Muscle layer of duodenum (tissue), 2 donors: ENCODE measurements at regions not wholly inside any gene's neighbourhood (a gene's known extent, or its start where the extent isn't known, plus 50 kb on each side); places are given as distances from the start of the nearest gene placed in this dataset.

Experiments
- H3K27ac ChIP-seq: one replicate; pipeline ENCODE4 v1.7.0; 2013; ENCODE audit warnings: mild to moderate bottlenecking, low read length
- H3K27me3 ChIP-seq: one replicate; pipeline ENCODE4 v1.7.0; 2013; ENCODE audit warnings: low read depth, mild to moderate bottlenecking, control low read depth, low read length
- H3K36me3 ChIP-seq, 2 donors: one replicate each; pipeline ENCODE4 v1.7.0; 2013; ENCODE audit warnings: low read length in 2 of 2, control low read depth in 1 of 2, mild to moderate bottlenecking in 1 of 2; ENCODE audit not compliant: insufficient read depth in 2 of 2, control insufficient read depth in 1 of 2
- H3K4me1 ChIP-seq, 2 donors: one replicate each; pipeline ENCODE4 v1.7.0; 2013; ENCODE audit warnings: low read length in 2 of 2, mild to moderate bottlenecking in 2 of 2, control low read depth in 1 of 2, moderate library complexity in 1 of 2; ENCODE audit not compliant: insufficient read depth in 2 of 2, control insufficient read depth in 1 of 2
- H3K4me3 ChIP-seq, 2 donors: one replicate each; pipeline ENCODE4 v1.7.0; 2013; ENCODE audit warnings: low read length in 2 of 2, low read depth in 1 of 2, mild to moderate bottlenecking in 1 of 2
- H3K9me3 ChIP-seq, 2 donors: one replicate each; pipeline ENCODE4 v1.7.0; 2013; ENCODE audit warnings: low read length in 2 of 2, control low read depth in 1 of 2, mild to moderate bottlenecking in 1 of 2; ENCODE audit not compliant: control insufficient read depth in 1 of 2
- donor health status: healthy.

- H3K4me3 ChIP-seq: no peak overlapping the region
- no peaks in the 10 kb centered on the region for H3K9me3 ChIP-seq
- H3K4me1 ChIP-seq: no peaks in the 10 kb centered on the region
- no peak overlapping the region for H3K27ac ChIP-seq
- no peaks in the 10 kb centered on the region for H3K36me3 ChIP-seq
- H3K27me3 ChIP-seq: no peaks in the 10 kb centered on the region
These were observed 705.8 kb downstream of the C12orf50 start for GRCh38 chr12:87323369-87323768.

- Histone ChIP-seq H3K36me3 (no peaks in the 10 kb centered on the region), H3K9me3 (no peaks in the 10 kb centered on the region), H3K27ac (no peak overlapping the region), H3K4me1 (no peaks in the 10 kb centered on the region), H3K4me3 (no peak overlapping the region), H3K27me3 (no peaks in the 10 kb centered on the region)
These were observed 708.5 kb downstream of the C12orf50 start for GRCh38 chr12:87320724-87321123.

GRCh38 chr12:87317302-87317701, 711.9 kb downstream of the C12orf50 start:
- Histone ChIP-seq H3K27me3 (no peaks in the 10 kb centered on the region), H3K4me1 (no peaks in the 10 kb centered on the region), H3K9me3 (no peaks in the 10 kb centered on the region), H3K27ac (no peak overlapping the region), H3K4me3 (no peak overlapping the region), H3K36me3 (no peaks in the 10 kb centered on the region)

GRCh38 chr12:87311206-87311605, 718.0 kb downstream of the C12orf50 start:
- Histone ChIP-seq H3K4me3 (no peak overlapping the region), H3K36me3 (no peaks in the 10 kb centered on the region), H3K4me1 (no peaks in the 10 kb centered on the region), H3K27ac (no peak overlapping the region), H3K27me3 (no peaks in the 10 kb centered on the region), H3K9me3 (no peaks in the 10 kb centered on the region)

DNA sequence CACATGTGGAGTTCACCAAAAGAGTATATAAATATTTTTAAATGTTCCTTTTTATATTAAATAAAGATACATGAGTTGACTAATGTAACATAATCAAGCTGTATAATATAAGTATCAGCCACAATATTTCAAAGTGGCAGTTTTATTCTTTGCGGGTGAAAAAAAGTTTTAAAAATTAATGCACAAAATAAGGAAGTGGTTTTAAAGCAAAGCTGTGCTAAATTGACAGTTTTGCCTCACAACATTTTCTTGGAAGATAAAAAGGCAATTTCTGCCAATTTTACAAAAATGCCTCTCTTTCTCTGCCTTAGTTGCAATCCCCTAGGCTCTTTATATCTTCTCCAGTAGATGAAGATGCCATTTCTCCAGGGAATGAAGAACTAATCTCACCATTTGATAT, 719.1 kb downstream of the C12orf50 start:
- no peak overlapping the region for H3K27ac ChIP-seq

DNA sequence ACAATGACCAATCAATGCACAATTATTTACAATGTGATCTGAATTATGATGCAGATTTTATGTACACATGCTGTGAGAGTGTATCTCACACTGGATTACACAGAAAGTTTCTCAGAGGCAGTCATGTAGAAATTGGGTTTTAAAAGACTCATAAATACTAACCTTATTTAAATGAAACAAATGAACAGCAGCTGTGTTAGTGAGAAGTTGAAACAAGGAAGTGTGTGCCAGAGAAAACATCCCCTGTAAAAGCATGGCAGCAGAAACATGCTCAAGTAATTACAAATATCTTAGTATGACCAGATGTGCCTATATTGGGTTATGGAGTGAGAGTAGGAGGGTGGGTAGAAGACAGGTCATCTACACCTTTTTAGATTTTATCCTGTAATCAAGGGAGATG, 723.7 kb downstream of the C12orf50 start:
- no peaks in the 10 kb centered on the region for H3K4me1 ChIP-seq
- no peak overlapping the region for H3K4me3 ChIP-seq
- no peaks in the 10 kb centered on the region for H3K36me3 ChIP-seq
- H3K27ac ChIP-seq: no peak overlapping the region
- no peaks in the 10 kb centered on the region for H3K27me3 ChIP-seq
- H3K9me3 ChIP-seq: no peaks in the 10 kb centered on the region

More for the DNA sequence above, 719.1 kb downstream of the C12orf50 start:
- Histone ChIP-seq H3K4me1 (no peaks in the 10 kb centered on the region), H3K9me3 (no peaks in the 10 kb centered on the region), H3K27me3 (no peaks in the 10 kb centered on the region), H3K4me3 (no peak overlapping the region), H3K36me3 (no peaks in the 10 kb centered on the region)

DNA sequence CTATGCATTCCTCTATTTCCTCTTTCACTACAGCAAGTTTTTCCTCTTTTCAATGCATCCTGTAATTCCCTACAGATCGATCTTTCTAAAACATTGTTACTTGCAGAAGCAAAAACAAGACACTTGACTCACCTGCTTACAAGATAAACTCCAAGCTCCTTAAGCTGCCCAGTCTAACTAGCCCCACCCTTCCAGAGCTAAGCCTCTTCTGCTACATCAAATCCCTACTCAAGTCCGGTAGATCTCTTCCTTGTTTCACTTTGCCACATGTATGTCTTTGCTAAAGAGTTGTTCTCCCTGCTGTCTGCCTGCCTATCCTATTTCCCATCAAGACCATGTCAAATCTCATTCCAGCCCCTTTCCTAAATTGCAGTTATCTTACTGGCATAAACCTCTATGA, 724.8 kb downstream of the C12orf50 start:
- Histone ChIP-seq H3K27ac (no peak overlapping the region), H3K36me3 (no peaks in the 10 kb centered on the region), H3K9me3 (no peaks in the 10 kb centered on the region), H3K4me3 (no peak overlapping the region), H3K27me3 (no peaks in the 10 kb centered on the region), H3K4me1 (no peaks in the 10 kb centered on the region)

GRCh38 chr12:87303396-87304012, 725.7 kb downstream of the C12orf50 start:
- H3K27me3 ChIP-seq: no peaks in the 10 kb centered on the region
- no peaks in the 10 kb centered on the region for H3K36me3 ChIP-seq
- no peak overlapping the region for H3K27ac ChIP-seq
- H3K4me3 ChIP-seq: no peak overlapping the region
- no peaks in the 10 kb centered on the region for H3K9me3 ChIP-seq
- no peaks in the 10 kb centered on the region for H3K4me1 ChIP-seq

DNA sequence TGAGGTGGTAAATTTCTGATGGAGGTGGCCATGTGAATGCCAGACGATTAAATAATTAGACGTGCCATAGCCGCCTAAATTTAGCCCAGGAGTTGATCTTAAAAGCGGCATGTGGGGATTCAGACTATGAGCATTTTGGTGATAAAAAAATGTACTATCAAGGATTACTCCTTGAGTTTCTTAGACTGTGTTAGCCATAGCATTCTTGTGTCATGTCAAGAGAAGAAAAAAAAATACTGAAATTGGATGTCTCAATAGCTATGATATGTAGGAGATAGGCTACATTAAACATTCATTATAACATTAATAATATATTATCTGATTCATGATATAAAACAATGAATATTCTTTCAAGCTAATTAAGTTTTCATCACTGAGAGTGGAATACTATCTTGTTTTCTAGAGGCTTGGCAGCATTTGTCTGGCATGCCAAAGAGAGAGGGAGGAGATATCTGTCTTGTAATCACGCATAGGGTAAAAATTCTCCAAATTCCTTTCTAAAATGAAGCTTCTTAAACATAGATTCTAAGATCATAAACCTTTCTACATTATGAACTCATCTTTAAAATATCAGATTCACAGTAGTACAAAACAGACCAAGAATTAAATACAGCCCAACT, 727.0 kb downstream of the C12orf50 start:
- Histone ChIP-seq H3K9me3 (no peaks in the 10 kb centered on the region), H3K27ac (no peak overlapping the region), H3K4me1 (no peaks in the 10 kb centered on the region), H3K36me3 (no peaks in the 10 kb centered on the region), H3K4me3 (no peak overlapping the region), H3K27me3 (no peaks in the 10 kb centered on the region)

- H3K9me3 ChIP-seq: no peaks in the 10 kb centered on the region
- no peak overlapping the region for H3K27ac ChIP-seq
- no peaks in the 10 kb centered on the region for H3K36me3 ChIP-seq
- no peaks in the 10 kb centered on the region for H3K27me3 ChIP-seq
- H3K4me1 ChIP-seq: no peaks in the 10 kb centered on the region
- no peak overlapping the region for H3K4me3 ChIP-seq
These were observed 738.7 kb downstream of the C12orf50 start for GRCh38 chr12:87290505-87290904.

GRCh38 chr12:87283886-87284285, 745.3 kb downstream of the C12orf50 start:
- Histone ChIP-seq H3K9me3 (no peaks in the 10 kb centered on the region), H3K27me3 (no peaks in the 10 kb centered on the region), H3K4me1 (no peaks in the 10 kb centered on the region)

DNA sequence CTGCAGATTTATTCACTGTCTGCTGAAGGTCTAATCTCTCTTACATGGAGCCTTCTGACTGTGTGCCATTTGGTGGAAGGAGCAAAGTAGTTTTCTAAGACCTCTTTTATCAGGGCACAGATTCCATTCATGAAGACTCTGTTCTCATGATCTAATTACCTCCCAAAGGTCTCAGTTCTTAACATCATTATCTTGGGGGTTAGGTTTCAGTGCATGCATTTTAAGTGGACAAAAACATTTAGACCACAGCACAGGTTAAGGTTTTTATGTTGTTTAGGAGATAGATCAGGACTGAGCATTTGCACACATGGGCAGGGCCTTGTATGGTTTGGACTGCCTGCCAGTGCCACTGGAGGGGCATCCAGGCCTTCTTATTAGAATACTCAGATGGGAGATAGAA, 746.1 kb downstream of the C12orf50 start:
- Histone ChIP-seq H3K4me3 (no peak overlapping the region), H3K4me1 (no peaks in the 10 kb centered on the region), H3K9me3 (no peaks in the 10 kb centered on the region), H3K27ac (no peak overlapping the region), H3K27me3 (no peaks in the 10 kb centered on the region), H3K36me3 (no peaks in the 10 kb centered on the region)

More at GRCh38 chr12:87283886-87284285, 745.3 kb downstream of the C12orf50 start:
- Histone ChIP-seq H3K36me3 (no peaks in the 10 kb centered on the region), H3K4me3 (no peak overlapping the region), H3K27ac (no peak overlapping the region)
